Kidney epithelial cell (primary cell): ENCODE measurements at regions not wholly inside any gene's neighbourhood (a gene's known extent, or its start where the extent isn't known, plus 50 kb on each side); places are given as distances from the start of the nearest gene placed in this dataset.

Experiments
- DNase-seq: peaks from one replicate; pipeline ENCODE4 v3.0.0-alpha.2; 2010; ENCODE audit warnings: low read depth
- H3K27me3 ChIP-seq: 2 replicates; pipeline ENCODE4 v1.6.0; 2011; ENCODE audit warnings: low read length; ENCODE audit not compliant: control insufficient read depth, insufficient read depth
- H3K36me3 ChIP-seq: 2 replicates; pipeline ENCODE4 v1.5.1; 2011; ENCODE audit warnings: low read length; ENCODE audit not compliant: control insufficient read depth, insufficient read depth
- H3K4me3 ChIP-seq: 2 replicates; pipeline ENCODE4 v1.5.1; 2011; ENCODE audit warnings: low read depth, mild to moderate bottlenecking, control low read depth, low read length
- TF ChIP-seq, protein P1 (sequence below): IDR thresholded peaks from 2 replicates; pipeline ENCODE4 v1.5.1; 2011; ENCODE audit warnings: mild to moderate bottlenecking, moderate library complexity, low read length, control low read depth, inconsistent platforms; ENCODE audit not compliant: insufficient read depth, poor library complexity, severe bottlenecking

DNA sequence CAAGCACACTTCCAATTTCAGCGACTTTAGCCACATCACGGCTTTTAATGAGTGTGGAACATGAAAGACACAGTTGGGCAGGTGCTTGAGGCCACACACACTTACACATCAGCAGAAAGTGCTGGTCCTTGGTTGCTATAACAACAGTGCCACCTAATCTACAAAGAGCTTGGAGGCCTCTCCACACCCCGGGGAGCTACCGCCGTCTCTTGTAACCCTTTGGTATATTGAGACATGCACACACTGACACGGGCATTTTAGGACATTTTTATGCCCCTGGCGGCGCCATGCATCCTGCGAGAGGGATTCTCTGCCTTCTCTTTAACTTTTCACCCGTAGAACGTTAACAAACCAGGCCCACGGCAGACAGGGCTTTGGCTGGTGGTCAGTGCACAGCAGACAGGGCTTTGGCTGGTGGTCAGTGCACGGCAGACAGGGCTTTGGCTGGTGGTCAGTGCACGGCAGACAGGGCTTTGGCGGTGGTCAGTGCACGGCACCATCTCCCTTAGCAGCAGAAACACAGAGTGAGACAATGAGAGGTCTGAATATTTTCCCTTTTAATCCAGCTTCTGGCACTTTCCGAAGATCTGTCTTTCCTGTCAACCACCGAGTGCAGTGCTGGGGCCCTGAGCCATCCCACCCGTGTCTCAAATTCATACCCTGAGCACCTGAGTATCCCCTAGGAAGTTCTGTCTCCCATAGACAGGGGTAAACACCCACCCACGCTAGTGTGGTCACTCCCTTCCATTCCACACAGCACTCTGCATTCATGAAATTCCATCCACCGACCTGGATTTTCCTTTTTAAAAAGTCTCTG, 116.6 kb upstream of the RPS6KA2 start:
- H3K36me3 ChIP-seq = no peaks in the 10 kb centered on the region
- no peak for DNase-seq

DNA sequence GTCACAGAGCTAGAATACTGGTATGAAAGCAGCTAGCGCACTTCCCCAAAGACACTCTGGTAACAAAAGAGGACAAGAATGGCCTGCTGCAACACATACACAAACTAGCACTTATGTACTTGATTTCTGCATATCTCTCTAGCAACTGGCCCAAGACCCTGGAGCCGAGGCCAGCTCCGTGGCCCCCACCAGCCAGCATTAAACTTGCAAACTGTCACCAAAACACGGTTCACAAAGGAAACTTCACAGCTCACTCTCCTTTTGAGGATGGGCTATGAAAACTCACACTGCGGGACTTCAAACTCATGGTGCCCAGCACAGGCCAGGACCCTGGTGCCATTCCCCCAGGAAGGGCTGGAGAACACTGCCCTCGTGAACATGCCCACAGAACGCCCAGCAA, 115.9 kb upstream of the RPS6KA2 start:
- TF ChIP-seq, protein P1, sequence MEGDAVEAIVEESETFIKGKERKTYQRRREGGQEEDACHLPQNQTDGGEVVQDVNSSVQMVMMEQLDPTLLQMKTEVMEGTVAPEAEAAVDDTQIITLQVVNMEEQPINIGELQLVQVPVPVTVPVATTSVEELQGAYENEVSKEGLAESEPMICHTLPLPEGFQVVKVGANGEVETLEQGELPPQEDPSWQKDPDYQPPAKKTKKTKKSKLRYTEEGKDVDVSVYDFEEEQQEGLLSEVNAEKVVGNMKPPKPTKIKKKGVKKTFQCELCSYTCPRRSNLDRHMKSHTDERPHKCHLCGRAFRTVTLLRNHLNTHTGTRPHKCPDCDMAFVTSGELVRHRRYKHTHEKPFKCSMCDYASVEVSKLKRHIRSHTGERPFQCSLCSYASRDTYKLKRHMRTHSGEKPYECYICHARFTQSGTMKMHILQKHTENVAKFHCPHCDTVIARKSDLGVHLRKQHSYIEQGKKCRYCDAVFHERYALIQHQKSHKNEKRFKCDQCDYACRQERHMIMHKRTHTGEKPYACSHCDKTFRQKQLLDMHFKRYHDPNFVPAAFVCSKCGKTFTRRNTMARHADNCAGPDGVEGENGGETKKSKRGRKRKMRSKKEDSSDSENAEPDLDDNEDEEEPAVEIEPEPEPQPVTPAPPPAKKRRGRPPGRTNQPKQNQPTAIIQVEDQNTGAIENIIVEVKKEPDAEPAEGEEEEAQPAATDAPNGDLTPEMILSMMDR = no peak
- no peak overlapping the region for H3K4me3 ChIP-seq
- H3K36me3 ChIP-seq = no peaks in the 10 kb centered on the region
- no peaks in the 10 kb centered on the region for H3K27me3 ChIP-seq
- no peak for DNase-seq

More for the DNA sequence above, 116.6 kb upstream of the RPS6KA2 start:
- H3K4me3 ChIP-seq = no peak overlapping the region
- TF ChIP-seq, protein P1 = no peak
- H3K27me3 ChIP-seq = no peaks in the 10 kb centered on the region

DNA sequence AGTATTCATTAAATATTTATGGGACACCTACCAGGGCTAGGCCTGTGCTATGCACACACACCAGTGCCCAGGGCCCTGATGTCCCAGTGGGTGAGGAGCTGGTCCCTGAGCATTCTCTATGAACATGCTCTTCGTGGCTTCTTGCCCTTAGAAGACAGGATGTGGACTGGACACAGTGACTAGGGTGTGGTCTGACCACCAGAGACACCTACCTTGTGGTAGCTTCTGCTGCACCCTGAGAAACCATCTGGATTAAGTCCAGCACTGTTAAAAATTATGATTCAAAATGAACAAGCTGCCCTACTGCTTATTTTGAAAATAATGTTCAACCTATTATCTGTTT, 112.9 kb upstream of the RPS6KA2 start:
- Histone ChIP-seq H3K27me3 (no peaks in the 10 kb centered on the region), H3K4me3 (no peak overlapping the region), H3K36me3 (no peaks in the 10 kb centered on the region)
- no peak for DNase-seq
- TF ChIP-seq, protein P1 = no peak

DNA sequence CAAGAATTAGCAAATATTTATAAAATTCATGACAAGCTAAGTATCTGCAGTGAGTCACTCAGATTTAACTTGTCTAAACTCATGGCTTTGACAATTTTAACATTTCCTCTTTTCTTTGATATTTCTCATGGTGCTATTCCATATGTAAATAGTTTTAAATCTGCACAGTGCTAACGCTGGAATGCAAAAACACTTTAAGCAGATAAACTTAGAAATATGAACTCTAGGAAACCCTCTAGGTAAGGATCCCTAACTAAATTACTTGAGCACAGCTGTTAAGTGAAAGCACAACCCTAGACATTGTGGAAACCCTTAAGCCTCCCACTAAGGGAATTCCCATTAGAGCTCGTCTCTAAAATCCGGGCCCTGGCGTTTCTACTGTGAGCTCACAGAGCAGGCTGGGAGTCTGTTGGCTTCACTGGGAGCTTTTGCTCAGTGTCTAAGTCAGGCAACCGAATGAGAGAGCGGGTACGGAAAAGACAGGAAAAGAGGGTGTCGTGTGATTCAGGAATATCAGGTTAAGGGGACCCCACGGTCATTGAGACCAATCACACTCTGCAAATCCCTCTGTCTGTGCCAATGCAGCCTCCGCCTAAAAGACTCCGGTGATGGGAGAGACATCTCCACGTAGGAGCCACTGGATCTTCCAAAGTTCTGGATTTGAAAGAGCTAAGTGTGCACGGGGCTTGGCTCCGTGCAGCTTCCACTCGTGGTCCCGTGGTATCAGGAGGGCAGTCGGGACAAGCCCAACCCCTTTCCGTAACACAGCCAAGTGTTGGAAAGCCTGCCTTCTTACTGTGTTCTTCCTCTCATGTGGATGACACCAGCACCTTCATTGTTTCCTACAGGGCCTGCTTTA, 112.3 kb upstream of the RPS6KA2 start:
- TF ChIP-seq, protein P1 = no peak
- Histone ChIP-seq H3K36me3 (no peaks in the 10 kb centered on the region), H3K27me3 (no peaks in the 10 kb centered on the region), H3K4me3 (no peak overlapping the region)
- DNase-seq = no peak

DNA sequence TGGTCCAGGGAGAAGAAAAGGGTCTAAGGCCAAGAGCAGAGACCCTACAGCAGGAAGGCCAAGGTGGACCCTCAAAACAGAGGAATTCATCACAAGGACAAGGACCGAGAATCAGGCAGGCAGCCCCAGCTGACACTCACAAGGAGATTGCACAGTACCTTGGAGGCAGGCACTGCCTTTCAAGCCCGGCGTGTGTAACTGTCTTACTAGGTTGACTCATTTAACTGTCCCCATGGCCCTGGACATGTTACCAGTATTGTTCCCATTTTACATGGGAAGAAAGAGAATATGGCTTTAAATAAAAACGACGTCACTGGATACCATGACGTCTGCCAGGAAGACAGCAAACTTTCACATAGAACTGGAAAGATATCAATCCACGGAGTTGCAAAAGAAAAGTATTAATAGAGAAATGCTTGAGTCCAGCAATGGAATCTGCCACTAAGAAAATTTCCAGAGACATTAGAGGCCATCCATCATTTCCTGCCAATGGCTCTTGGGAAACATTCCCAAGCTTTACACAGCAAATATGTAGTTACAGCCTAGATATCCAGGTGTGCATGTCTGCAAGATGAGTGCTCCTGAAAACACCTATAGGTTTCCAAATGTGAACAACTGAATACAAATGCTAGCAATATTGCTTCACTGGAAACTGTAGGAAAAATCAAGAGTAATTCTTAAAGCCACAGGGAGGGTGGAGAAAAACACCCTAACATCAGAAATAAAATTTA, 111.5 kb upstream of the RPS6KA2 start:
- Histone ChIP-seq H3K36me3 (no peaks in the 10 kb centered on the region), H3K4me3 (no peak overlapping the region), H3K27me3 (no peaks in the 10 kb centered on the region)
- TF ChIP-seq, protein P1 = no peak
- no peak for DNase-seq
